M059J (cell line): ENCODE measurements at regions not wholly inside any gene's neighbourhood (a gene's known extent, or its start where the extent isn't known, plus 50 kb on each side); places are given as distances from the start of the nearest gene placed in this dataset.
"Not testable (repeated sequence)": the region's sequence is repeated elsewhere in the genome, so short reads cannot be mapped to it uniquely, and the experiment has no call there.

Experiments used
- DNase-seq: peaks from one replicate; pipeline ENCODE4 v3.0.0-alpha.2; 2012; ENCODE audit warnings: low read depth

GRCh38 chr1:163571950-163572349, 250.2 kb downstream of the NUF2 start:
- DNase-seq = no peak

- no peak for DNase-seq
These were observed 252.4 kb downstream of the NUF2 start for GRCh38 chr1:163574119-163574518.

- DNase-seq = no peak
These were observed 259.2 kb downstream of the NUF2 start for GRCh38 chr1:163580926-163581325.

- no peak for DNase-seq
These were observed 262.0 kb downstream of the NUF2 start for GRCh38 chr1:163583661-163584181.

GRCh38 chr1:163585796-163586195, 264.0 kb downstream of the NUF2 start:
- no peak for DNase-seq

GRCh38 chr1:163588796-163589195, 267.0 kb downstream of the NUF2 start:
- DNase-seq = no peak

GRCh38 chr1:163589735-163590134, 268.0 kb downstream of the NUF2 start:
- no peak for DNase-seq

GRCh38 chr1:163591131-163591530, 269.4 kb downstream of the NUF2 start:
- not testable (repeated sequence) for DNase-seq

- DNase-seq = not testable (repeated sequence)
These were observed 270.9 kb downstream of the NUF2 start for GRCh38 chr1:163592623-163593022.

GRCh38 chr1:163596106-163596505, 274.4 kb downstream of the NUF2 start:
- DNase-seq = not testable (repeated sequence)

- DNase-seq = no peak
These were observed 274.9 kb downstream of the NUF2 start for GRCh38 chr1:163596541-163597258.

- DNase-seq = no peak
These were observed 282.6 kb downstream of the NUF2 start for GRCh38 chr1:163604321-163604720.

- DNase-seq = no peak
These were observed 283.1 kb downstream of the NUF2 start for GRCh38 chr1:163604896-163605295.

- DNase-seq = no peak
These were observed 287.2 kb downstream of the NUF2 start for GRCh38 chr1:163608979-163609378.

GRCh38 chr1:163609858-163610257, 288.1 kb downstream of the NUF2 start:
- DNase-seq = no peak

- no peak for DNase-seq
These were observed 288.7 kb downstream of the NUF2 start for GRCh38 chr1:163610486-163610885.

GRCh38 chr1:163614361-163614760, 292.6 kb downstream of the NUF2 start:
- no peak for DNase-seq

GRCh38 chr1:163628034-163628773, 306.4 kb downstream of the NUF2 start:
- DNase-seq = no peak

GRCh38 chr1:163632269-163632668, 310.5 kb downstream of the NUF2 start:
- no peak for DNase-seq

GRCh38 chr1:163633366-163633765, 311.6 kb downstream of the NUF2 start:
- DNase-seq = no peak

- not testable (repeated sequence) for DNase-seq
These were observed 323.9 kb downstream of the NUF2 start for GRCh38 chr1:163645676-163646075.

GRCh38 chr1:163650624-163651023, 328.9 kb downstream of the NUF2 start:
- no peak for DNase-seq

- DNase-seq = no peak
These were observed 330.7 kb downstream of the NUF2 start for GRCh38 chr1:163652441-163652840.
